GM23338 (cell line): ENCODE measurements at regions not wholly inside any gene's neighbourhood (a gene's known extent, or its start where the extent isn't known, plus 50 kb on each side); places are given as distances from the start of the nearest gene placed in this dataset.

Source experiments
- CREB1 ChIP-seq: fragments of 250-450 bp; sonication (Bioruptor Pico); IDR thresholded peaks from 2 replicates; pipeline ENCODE4 v1.5.0; 2020; ENCODE audit warnings: low read depth, mild to moderate bottlenecking, moderate library complexity
- EZH2 ChIP-seq: fragments of 200-600 bp; sonication (generic); IDR thresholded peaks from one replicate; pipeline ENCODE4 v1.8.0; 2017; ENCODE audit warnings: antibody characterized with exemption, mild to moderate bottlenecking, low read depth; ENCODE audit not compliant: unreplicated experiment
- EZH2phosphoT487 ChIP-seq: fragments of 200-600 bp; sonication (generic); IDR thresholded peaks from one replicate; pipeline ENCODE4 v1.8.1; 2018; ENCODE audit warnings: antibody characterized with exemption; ENCODE audit not compliant: unreplicated experiment
- JUNB ChIP-seq: IDR thresholded peaks from one replicate; pipeline ENCODE4 v1.6.1; 2016; ENCODE audit warnings: antibody characterized with exemption; ENCODE audit not compliant: unreplicated experiment
- POLR2AphosphoS5 ChIP-seq: IDR thresholded peaks from 2 replicates; pipeline ENCODE4 v1.6.1; 2016; ENCODE audit warnings: antibody characterized with exemption, low read depth
- REST ChIP-seq: IDR thresholded peaks from one replicate; pipeline ENCODE4 v1.6.1; 2018; ENCODE audit warnings: antibody characterized with exemption; ENCODE audit not compliant: unreplicated experiment
- ZNF114 ChIP-seq: fragments of 250-450 bp; sonication (Bioruptor Pico); IDR thresholded peaks from 2 replicates; pipeline ENCODE4 v1.5.0; 2020; ENCODE audit warnings: mild to moderate bottlenecking, moderate library complexity
- TF ChIP-seq, protein P1 (sequence below), 2 experiments: fragments of 200-600 bp in 1 of 2; sonication (generic) in 1 of 2; conservative IDR thresholded peaks; 2 replicates each; pipeline versions ENCODE4 v1.5.1 to v1.6.1; 2016 to 2017; ENCODE audit warnings: antibody characterized with exemption in 2 of 2, low read depth in 2 of 2, mild to moderate bottlenecking in 2 of 2, moderate library complexity in 1 of 2

GRCh38 chr1:212528501-212528900, 80.1 kb upstream of the ATF3 start:
- TF ChIP-seq EZH2 (no peak), JUNB (no peak), REST (no peak), EZH2phosphoT487 (no peak), ZNF114 (CRISPR knock-in tag) (no peak), CREB1 (no peak), POLR2AphosphoS5 (no peak)
- TF ChIP-seq, protein P1, sequence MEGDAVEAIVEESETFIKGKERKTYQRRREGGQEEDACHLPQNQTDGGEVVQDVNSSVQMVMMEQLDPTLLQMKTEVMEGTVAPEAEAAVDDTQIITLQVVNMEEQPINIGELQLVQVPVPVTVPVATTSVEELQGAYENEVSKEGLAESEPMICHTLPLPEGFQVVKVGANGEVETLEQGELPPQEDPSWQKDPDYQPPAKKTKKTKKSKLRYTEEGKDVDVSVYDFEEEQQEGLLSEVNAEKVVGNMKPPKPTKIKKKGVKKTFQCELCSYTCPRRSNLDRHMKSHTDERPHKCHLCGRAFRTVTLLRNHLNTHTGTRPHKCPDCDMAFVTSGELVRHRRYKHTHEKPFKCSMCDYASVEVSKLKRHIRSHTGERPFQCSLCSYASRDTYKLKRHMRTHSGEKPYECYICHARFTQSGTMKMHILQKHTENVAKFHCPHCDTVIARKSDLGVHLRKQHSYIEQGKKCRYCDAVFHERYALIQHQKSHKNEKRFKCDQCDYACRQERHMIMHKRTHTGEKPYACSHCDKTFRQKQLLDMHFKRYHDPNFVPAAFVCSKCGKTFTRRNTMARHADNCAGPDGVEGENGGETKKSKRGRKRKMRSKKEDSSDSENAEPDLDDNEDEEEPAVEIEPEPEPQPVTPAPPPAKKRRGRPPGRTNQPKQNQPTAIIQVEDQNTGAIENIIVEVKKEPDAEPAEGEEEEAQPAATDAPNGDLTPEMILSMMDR (conservative IDR thresholded peaks at IDR 0.05; ENCODE audit: low read depth in 2 of 2), result no peak
